Gastrocnemius medialis (tissue), 4 donors: ENCODE measurements at regions not wholly inside any gene's neighbourhood (a gene's known extent, or its start where the extent isn't known, plus 50 kb on each side); places are given as distances from the start of the nearest gene placed in this dataset.

ENCODE experiments used
- CTCF ChIP-seq, 5 experiments: fragments of 450-650 bp in 3 of 5; fragments of 200-600 bp in 2 of 5; sonication (generic) in 2 of 5; IDR thresholded peaks in 4 of 5; conservative IDR thresholded peaks in 1 of 5; 1 replicate in 4 of 5; 2 replicates in 1 of 5; pipeline ENCODE4 v1.5.1; 2016 to 2019; ENCODE audit warnings: antibody characterized with exemption in 5 of 5, mild to moderate bottlenecking in 3 of 5, moderate library complexity in 3 of 5
- POLR2A ChIP-seq, 2 donors: fragments of 450-650 bp; IDR thresholded peaks; one replicate each; pipeline ENCODE4 v1.6.1; 2017; ENCODE audit warnings: antibody characterized with exemption in 2 of 2, mild to moderate bottlenecking in 2 of 2, moderate library complexity in 2 of 2

- TF ChIP-seq CTCF (IDR thresholded peaks at IDR 0.05 in 4 of 5, conservative IDR thresholded peaks at IDR 0.05 in 1 of 5) (no peak), POLR2A (IDR thresholded peaks at IDR 0.05) (no peak)
Measured at GRCh38 chr2:120810639-120811038, 75.0 kb downstream of the GLI2 start.
